GM10266 (cell line): ENCODE measurements at regions not wholly inside any gene's neighbourhood (a gene's known extent, or its start where the extent isn't known, plus 50 kb on each side); places are given as distances from the start of the nearest gene placed in this dataset.

ENCODE experiments used
- DNase-seq: peaks from one replicate; pipeline ENCODE4 v3.0.0; 2012; ENCODE audit errors: extremely low spot score
- CTCF ChIP-seq: IDR thresholded peaks from 2 replicates; pipeline ENCODE4 v1.5.1; 2012; ENCODE audit warnings: mild to moderate bottlenecking, low read depth; ENCODE audit not compliant: control insufficient read depth, insufficient read depth; ENCODE audit errors: missing control alignments

GRCh38 chr18:40094441-40094840 lies 1860.6 kb upstream of the PIK3C3 start:
- no peak for TF ChIP-seq CTCF
- no peak for DNase-seq

- DNase-seq: no peak
- TF ChIP-seq CTCF: no peak
Measured at GRCh38 chr18:40088130-40088529, 1866.9 kb upstream of the PIK3C3 start.

GRCh38 chr18:40079786-40080185 lies 1875.2 kb upstream of the PIK3C3 start:
- no peak for TF ChIP-seq CTCF
- no peak for DNase-seq

GRCh38 chr18:40075616-40076015 lies 1879.4 kb upstream of the PIK3C3 start:
- no peak for DNase-seq
- TF ChIP-seq CTCF: no peak

GRCh38 chr18:40072761-40073160 lies 1882.3 kb upstream of the PIK3C3 start:
- no peak for DNase-seq
- TF ChIP-seq CTCF: no peak

- DNase-seq: no peak
- TF ChIP-seq CTCF: no peak
Measured at GRCh38 chr18:40066368-40066767, 1888.7 kb upstream of the PIK3C3 start.

- no peak for TF ChIP-seq CTCF
- no peak for DNase-seq
Measured at GRCh38 chr18:40063488-40063887, 1891.5 kb upstream of the PIK3C3 start.
